Ammon's horn (tissue), 1 donor: ENCODE measurements at regions not wholly inside any gene's neighbourhood (a gene's known extent, or its start where the extent isn't known, plus 50 kb on each side); places are given as distances from the start of the nearest gene placed in this dataset.

Experiments used
- DNase-seq: peaks from one replicate; pipeline ENCODE4 v3.0.0-alpha.2; 2016; ENCODE audit warnings: low spot score

- no peak for DNase-seq
Observed at GRCh38 chr13:64446372-64446771, 2783.8 kb downstream of the PCDH9 start.

GRCh38 chr13:64441740-64442139 lies 2788.4 kb downstream of the PCDH9 start:
- no peak for DNase-seq

GRCh38 chr13:64438084-64438483 lies 2792.1 kb downstream of the PCDH9 start:
- DNase-seq, result peak; percentile 29

- no peak for DNase-seq
Observed at GRCh38 chr13:64429691-64430090, 2800.4 kb downstream of the PCDH9 start.

- no peak for DNase-seq
Observed at GRCh38 chr13:64428196-64428595, 2801.9 kb downstream of the PCDH9 start.

GRCh38 chr13:64423467-64423866 lies 2806.7 kb downstream of the PCDH9 start:
- DNase-seq, result no peak

GRCh38 chr13:64420181-64420580 lies 2810.0 kb downstream of the PCDH9 start:
- no peak for DNase-seq

- DNase-seq, result no peak
Observed at GRCh38 chr13:64417581-64417980, 2812.6 kb downstream of the PCDH9 start.

- no peak for DNase-seq
Observed at GRCh38 chr13:64414381-64414780, 2815.8 kb downstream of the PCDH9 start.

GRCh38 chr13:64413529-64413928 lies 2816.6 kb downstream of the PCDH9 start:
- DNase-seq, result no peak

GRCh38 chr13:64410276-64411053 lies 2819.7 kb downstream of the PCDH9 start:
- DNase-seq, result no peak

- DNase-seq, result no peak
Observed at GRCh38 chr13:64397701-64398100, 2832.4 kb downstream of the PCDH9 start.

- DNase-seq, result no peak
Observed at GRCh38 chr13:64377606-64378005, 2852.5 kb downstream of the PCDH9 start.

GRCh38 chr13:64371461-64371860 lies 2858.7 kb downstream of the PCDH9 start:
- DNase-seq, result no peak

- no peak for DNase-seq
Observed at GRCh38 chr13:64371045-64371444, 2859.1 kb downstream of the PCDH9 start.

GRCh38 chr13:64369121-64369520 lies 2861.0 kb downstream of the PCDH9 start:
- no peak for DNase-seq

- no peak for DNase-seq
Observed at GRCh38 chr13:64362564-64362963, 2867.6 kb downstream of the PCDH9 start.

- no peak for DNase-seq
Observed at GRCh38 chr13:64347664-64348063, 2882.5 kb downstream of the PCDH9 start.

GRCh38 chr13:64339373-64340063 lies 2890.6 kb downstream of the PCDH9 start:
- no peak for DNase-seq

- DNase-seq, result no peak
Observed at GRCh38 chr13:64338671-64339070, 2891.5 kb downstream of the PCDH9 start.

- DNase-seq, result no peak
Observed at GRCh38 chr13:64333888-64334287, 2896.2 kb downstream of the PCDH9 start.

- DNase-seq, result peak; percentile 2
Observed at GRCh38 chr13:64332048-64332447, 2898.1 kb downstream of the PCDH9 start.

GRCh38 chr13:64327505-64328194 lies 2902.5 kb downstream of the PCDH9 start:
- no peak for DNase-seq
